ENCODE measurements at regions not wholly inside any gene's neighbourhood (a gene's known extent, or its start where the extent isn't known, plus 50 kb on each side); places are given as distances from the start of the nearest gene placed in this dataset.
"Not testable (repeated sequence)": the region's sequence is repeated elsewhere in the genome, so short reads cannot be mapped to it uniquely, and the experiment has no call there.

GRCh38 chr14:81584495-81584894 is 50.8 kb upstream of the SEL1L start:
- DNase-seq, result no peak

GRCh38 chr14:81589381-81590065 is 55.9 kb upstream of the SEL1L start:
- DNase-seq, result no peak

- no peak for DNase-seq
Observed at GRCh38 chr14:81591266-81591665, 57.6 kb upstream of the SEL1L start.

- no peak for DNase-seq
Observed at GRCh38 chr14:81594012-81594411, 60.4 kb upstream of the SEL1L start.

- DNase-seq, result no peak
Observed at GRCh38 chr14:81605660-81606059, 72.0 kb upstream of the SEL1L start.

GRCh38 chr14:81613341-81614045 is 79.8 kb upstream of the SEL1L start:
- DNase-seq, result no peak

GRCh38 chr14:81614302-81614701 is 80.6 kb upstream of the SEL1L start:
- not testable (repeated sequence) for DNase-seq

GRCh38 chr14:81618695-81619094 is 85.0 kb upstream of the SEL1L start:
- no peak for DNase-seq

- DNase-seq, result no peak
Observed at GRCh38 chr14:81619816-81620215, 86.2 kb upstream of the SEL1L start.

- not testable (repeated sequence) for DNase-seq
Observed at GRCh38 chr14:81623771-81624396, 90.2 kb upstream of the SEL1L start.

GRCh38 chr14:81625343-81625742 is 91.7 kb upstream of the SEL1L start:
- no peak for DNase-seq

- DNase-seq, result no peak
Observed at GRCh38 chr14:81632157-81632556, 98.5 kb upstream of the SEL1L start.

GRCh38 chr14:81633496-81633895 is 99.8 kb upstream of the SEL1L start:
- DNase-seq, result no peak

GRCh38 chr14:81637639-81638038 is 104.0 kb upstream of the SEL1L start:
- DNase-seq, result no peak

GRCh38 chr14:81638656-81639280 is 105.1 kb upstream of the SEL1L start:
- DNase-seq, result no peak

GRCh38 chr14:81653626-81654025 is 120.0 kb upstream of the SEL1L start:
- DNase-seq, result no peak

GRCh38 chr14:81655423-81656314 is 122.0 kb upstream of the SEL1L start:
- DNase-seq, result no peak

- no peak for DNase-seq
Observed at GRCh38 chr14:81656811-81657210, 123.2 kb upstream of the SEL1L start.

GRCh38 chr14:81662066-81662465 is 128.4 kb upstream of the SEL1L start:
- no peak for DNase-seq

- no peak for DNase-seq
Observed at GRCh38 chr14:81662570-81663197, 129.0 kb upstream of the SEL1L start.

- no peak for DNase-seq
Observed at GRCh38 chr14:81668626-81669274, 135.1 kb upstream of the SEL1L start.

- no peak for DNase-seq
Observed at GRCh38 chr14:81669308-81669707, 135.7 kb upstream of the SEL1L start.

Measured in NCI-H774 (cell line).